Upper lobe of right lung (tissue), 1 donor: ENCODE measurements at regions not wholly inside any gene's neighbourhood (a gene's known extent, or its start where the extent isn't known, plus 50 kb on each side); places are given as distances from the start of the nearest gene placed in this dataset.

Experiments used
- ATAC-seq: fragments of 200-7000 bp; cut with Tn5 transposase; one replicate; pipeline ENCODE4 v1.9.1; 2020; ENCODE audit warnings: mild to moderate bottlenecking, moderate library complexity
- DNase-seq: peaks from one replicate; pipeline ENCODE4 v3.0.0-alpha.2; 2020
- H3K27ac ChIP-seq: fragments of 200-600 bp; one replicate; pipeline ENCODE4 v1.8.0; 2022
- H3K27me3 ChIP-seq: fragments of 200-600 bp; one replicate; pipeline ENCODE4 v1.8.0; 2022; ENCODE audit warnings: mild to moderate bottlenecking
- H3K36me3 ChIP-seq: fragments of 200-600 bp; one replicate; pipeline ENCODE4 v1.8.0; 2022
- H3K4me1 ChIP-seq: fragments of 200-600 bp; one replicate; pipeline ENCODE4 v1.8.0; 2022
- H3K4me3 ChIP-seq: fragments of 200-600 bp; one replicate; pipeline ENCODE4 v1.8.0; 2022; ENCODE audit warnings: mild to moderate bottlenecking
- H3K9me3 ChIP-seq: fragments of 200-600 bp; one replicate; pipeline ENCODE4 v1.8.0; 2022
- intact Hi-C: fragments of 100-400 bp; cut with DNase I; formaldehyde crosslinking; loops from one replicate; pipeline ENCODE4 v1.11.0; 2022
- TF ChIP-seq, protein P1 (sequence below): fragments of 200-600 bp; IDR thresholded peaks from one replicate; pipeline ENCODE4 v1.8.0; 2022; ENCODE audit warnings: antibody characterized with exemption
- donor health status: DM: no; HTN: yes; CAD: no; lungs with severe emphysema.

DNA sequence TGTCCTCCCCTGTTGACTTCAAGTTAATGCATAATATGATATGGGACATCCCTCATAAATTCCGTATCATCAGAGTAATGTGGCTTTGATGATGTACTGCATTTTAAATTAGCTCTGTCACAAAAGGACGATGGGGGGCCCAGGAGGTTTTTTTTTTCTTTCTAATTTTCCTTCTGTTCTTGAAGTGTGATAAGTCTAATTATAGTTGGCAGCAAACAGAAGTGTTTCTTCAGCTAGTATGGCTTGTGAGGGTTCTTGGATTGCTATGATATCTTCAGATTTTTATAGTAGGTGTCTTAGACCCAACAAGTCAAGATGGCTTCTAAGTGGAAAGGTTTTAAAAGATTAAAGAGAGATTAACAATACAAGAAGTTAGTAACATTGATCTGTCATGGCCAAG, 796.2 kb upstream of the RBFOX1 start:
- H3K36me3 ChIP-seq: no peaks in the 10 kb centered on the region
- ATAC-seq: no peak
- H3K4me3 ChIP-seq: no peak overlapping the region
- DNase-seq: no peak
- no peaks in the 10 kb centered on the region for H3K27me3 ChIP-seq
- H3K4me1 ChIP-seq: no peaks in the 10 kb centered on the region
- TF ChIP-seq, protein P1, sequence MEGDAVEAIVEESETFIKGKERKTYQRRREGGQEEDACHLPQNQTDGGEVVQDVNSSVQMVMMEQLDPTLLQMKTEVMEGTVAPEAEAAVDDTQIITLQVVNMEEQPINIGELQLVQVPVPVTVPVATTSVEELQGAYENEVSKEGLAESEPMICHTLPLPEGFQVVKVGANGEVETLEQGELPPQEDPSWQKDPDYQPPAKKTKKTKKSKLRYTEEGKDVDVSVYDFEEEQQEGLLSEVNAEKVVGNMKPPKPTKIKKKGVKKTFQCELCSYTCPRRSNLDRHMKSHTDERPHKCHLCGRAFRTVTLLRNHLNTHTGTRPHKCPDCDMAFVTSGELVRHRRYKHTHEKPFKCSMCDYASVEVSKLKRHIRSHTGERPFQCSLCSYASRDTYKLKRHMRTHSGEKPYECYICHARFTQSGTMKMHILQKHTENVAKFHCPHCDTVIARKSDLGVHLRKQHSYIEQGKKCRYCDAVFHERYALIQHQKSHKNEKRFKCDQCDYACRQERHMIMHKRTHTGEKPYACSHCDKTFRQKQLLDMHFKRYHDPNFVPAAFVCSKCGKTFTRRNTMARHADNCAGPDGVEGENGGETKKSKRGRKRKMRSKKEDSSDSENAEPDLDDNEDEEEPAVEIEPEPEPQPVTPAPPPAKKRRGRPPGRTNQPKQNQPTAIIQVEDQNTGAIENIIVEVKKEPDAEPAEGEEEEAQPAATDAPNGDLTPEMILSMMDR: no peak
- H3K9me3 ChIP-seq: no peaks in the 10 kb centered on the region
- H3K27ac ChIP-seq: no peak overlapping the region
- intact Hi-C loops: no loop called here

DNA sequence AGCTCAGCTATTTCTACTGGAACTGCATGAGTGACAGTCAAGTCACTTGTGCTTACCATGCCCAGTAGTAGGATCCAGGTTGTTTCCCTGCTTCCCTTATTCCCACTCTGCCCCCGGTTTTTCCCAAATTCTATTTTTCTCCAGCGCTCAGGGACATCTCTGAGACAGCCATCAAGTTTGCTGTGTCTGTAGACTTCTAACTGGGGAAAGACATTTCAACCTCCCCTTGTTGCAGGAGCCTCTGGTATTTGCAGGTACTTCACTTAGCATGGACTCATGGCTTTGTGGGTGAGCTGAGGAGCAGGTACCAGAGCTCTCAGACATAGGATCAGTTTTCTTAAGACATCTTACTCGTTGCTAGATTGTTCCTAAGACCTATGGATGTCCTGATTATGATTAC, 801.6 kb upstream of the RBFOX1 start:
- DNase-seq (no peak), ATAC-seq (no peak)
- intact Hi-C loops: no loop called here
- Histone ChIP-seq H3K27ac (no peak overlapping the region), H3K27me3 (no peaks in the 10 kb centered on the region), H3K36me3 (no peaks in the 10 kb centered on the region), H3K4me3 (no peak overlapping the region), H3K9me3 (no peaks in the 10 kb centered on the region), H3K4me1 (no peaks in the 10 kb centered on the region)
- TF ChIP-seq, protein P1: no peak

DNA sequence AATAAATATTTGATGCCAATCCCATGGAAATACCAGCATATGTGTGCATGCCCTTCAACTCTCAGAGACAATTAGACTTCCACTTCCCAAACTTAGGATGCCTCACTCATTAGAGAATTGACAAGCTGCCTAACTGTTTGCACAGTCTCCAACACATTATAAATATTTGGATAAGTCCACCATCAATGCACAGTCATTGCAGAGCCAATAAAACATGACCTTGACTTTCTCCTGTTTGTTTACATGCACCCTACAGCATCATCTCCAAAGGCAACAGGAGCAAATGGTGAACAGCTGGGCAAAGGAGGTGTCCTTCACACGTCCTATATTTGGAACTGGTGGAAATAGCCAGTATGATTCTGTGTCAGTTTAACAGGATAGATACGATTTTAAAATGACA, 804.4 kb upstream of the RBFOX1 start:
- TF ChIP-seq, protein P1: no peak
- no peaks in the 10 kb centered on the region for H3K9me3 ChIP-seq
- no peak overlapping the region for H3K4me3 ChIP-seq
- intact Hi-C loops: no loop called here
- no peak overlapping the region for H3K27ac ChIP-seq
- ATAC-seq (no peak), DNase-seq (no peak)
- no peaks in the 10 kb centered on the region for H3K36me3 ChIP-seq
- no peaks in the 10 kb centered on the region for H3K27me3 ChIP-seq
- H3K4me1 ChIP-seq: no peaks in the 10 kb centered on the region

DNA sequence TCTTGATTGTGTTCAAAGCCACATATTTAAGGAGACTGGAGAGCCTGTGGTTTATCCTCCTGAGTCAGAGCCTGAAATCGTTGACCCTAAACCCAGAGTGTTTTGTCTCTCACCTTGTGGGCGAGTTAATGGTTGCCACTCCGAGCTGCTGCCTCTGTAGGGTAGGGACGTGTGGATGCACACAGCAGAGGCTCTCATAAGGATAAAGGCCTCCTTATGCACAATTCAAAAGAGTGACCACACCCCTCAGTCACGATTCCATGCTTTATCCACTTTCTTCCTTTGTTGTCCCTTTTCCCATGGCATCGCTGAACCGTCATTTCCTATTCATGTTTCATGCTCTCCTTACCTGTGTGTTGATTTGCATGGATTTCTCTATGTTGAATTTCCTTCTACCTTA, 805.0 kb upstream of the RBFOX1 start:
- Histone ChIP-seq H3K4me1 (no peaks in the 10 kb centered on the region), H3K4me3 (no peak overlapping the region), H3K9me3 (no peaks in the 10 kb centered on the region), H3K27ac (no peak overlapping the region), H3K36me3 (no peaks in the 10 kb centered on the region), H3K27me3 (no peaks in the 10 kb centered on the region)
- ATAC-seq: no peak
- TF ChIP-seq, protein P1: no peak
- intact Hi-C loops: no loop called here
- DNase-seq: no peak

DNA sequence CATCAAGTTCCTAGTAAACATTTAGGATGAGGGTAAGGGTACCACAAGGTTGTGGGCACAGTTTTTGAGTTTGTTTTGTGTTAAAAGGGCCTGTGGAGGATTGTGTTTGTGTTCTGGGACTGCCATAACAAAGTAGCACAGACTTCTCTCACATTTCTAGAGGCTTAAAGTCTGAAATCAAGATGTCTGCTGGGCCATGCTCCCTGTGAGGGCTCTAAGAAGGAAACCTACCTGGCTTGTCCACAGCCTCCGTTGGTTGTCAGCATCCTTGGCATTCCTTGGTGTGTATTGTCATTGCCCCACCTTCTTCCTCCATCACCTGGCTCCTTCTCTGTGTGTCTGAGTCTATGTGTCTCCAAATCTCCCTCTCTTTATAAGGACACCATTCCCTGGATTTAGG, 808.1 kb upstream of the RBFOX1 start:
- Histone ChIP-seq H3K27ac (no peak overlapping the region), H3K4me3 (no peak overlapping the region), H3K4me1 (no peaks in the 10 kb centered on the region), H3K36me3 (no peaks in the 10 kb centered on the region), H3K9me3 (no peaks in the 10 kb centered on the region), H3K27me3 (no peaks in the 10 kb centered on the region)
- no peak for ATAC-seq
- TF ChIP-seq, protein P1: no peak
- intact Hi-C loops: no loop called here
- no peak for DNase-seq

DNA sequence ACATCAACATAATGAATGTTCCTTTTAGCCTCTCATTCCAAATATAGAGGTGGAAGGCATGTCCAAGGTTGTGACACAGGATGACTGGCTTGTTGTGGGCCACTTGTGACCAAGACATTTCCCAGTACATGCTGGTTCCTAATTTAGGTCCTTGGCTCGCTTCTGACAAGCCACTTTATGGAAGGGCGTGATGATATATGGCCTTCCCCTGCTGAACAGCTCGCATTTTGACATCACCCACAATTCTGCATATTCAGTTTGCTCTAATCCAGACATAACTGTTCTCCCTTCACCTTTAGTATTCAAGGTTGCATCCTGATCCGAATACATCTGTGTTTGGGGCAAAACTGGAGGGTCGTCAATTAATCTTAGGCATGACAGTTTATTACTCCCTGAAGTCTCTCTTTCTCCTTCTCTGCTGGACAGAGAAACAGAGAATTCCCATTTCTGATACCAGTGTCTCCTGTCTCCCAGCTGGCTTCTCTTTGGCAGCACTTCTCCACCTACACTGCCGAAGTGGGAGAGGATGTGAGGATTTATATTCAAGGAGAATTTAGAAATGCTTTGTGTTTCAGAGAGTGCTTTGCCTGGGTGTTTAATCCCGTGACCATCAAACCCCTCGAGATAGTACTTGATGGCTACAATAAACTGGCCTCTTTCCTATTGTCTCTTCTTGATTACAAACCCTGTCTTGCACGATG, 815.5 kb upstream of the RBFOX1 start:
- ATAC-seq: no peak
- H3K27me3 ChIP-seq: no peaks in the 10 kb centered on the region
- TF ChIP-seq, protein P1: no peak

More for the DNA sequence above, 815.5 kb upstream of the RBFOX1 start:
- H3K9me3 ChIP-seq: no peaks in the 10 kb centered on the region
- H3K4me1 ChIP-seq: no peaks in the 10 kb centered on the region
- H3K36me3 ChIP-seq: no peaks in the 10 kb centered on the region
- no peak overlapping the region for H3K4me3 ChIP-seq
- no peak for DNase-seq
- no peak overlapping the region for H3K27ac ChIP-seq
- intact Hi-C loops: no loop called here
